WTC11 (cell line): ENCODE measurements at regions not wholly inside any gene's neighbourhood (a gene's known extent, or its start where the extent isn't known, plus 50 kb on each side); places are given as distances from the start of the nearest gene placed in this dataset.

Experiments
- ATF1 ChIP-seq: sonication (generic); formaldehyde crosslinking; IDR thresholded peaks from 2 replicates; pipeline ENCODE4 v1.8.1; 2023; ENCODE audit warnings: mild to moderate bottlenecking, moderate library complexity, missing genetic modification reagents
- CBFB ChIP-seq: sonication (generic); formaldehyde crosslinking; IDR thresholded peaks from 2 replicates; pipeline ENCODE4 v1.8.1; 2022; ENCODE audit warnings: mild to moderate bottlenecking, low read depth, missing genetic modification reagents
- CTCF ChIP-seq: fragments of 200-600 bp; IDR thresholded peaks from 2 replicates; pipeline ENCODE4 v1.8.0; 2022; ENCODE audit warnings: antibody characterized with exemption
- ESRRA ChIP-seq: sonication (generic); formaldehyde crosslinking; IDR thresholded peaks from 2 replicates; pipeline ENCODE4 v1.8.1; 2022; ENCODE audit warnings: mild to moderate bottlenecking, missing genetic modification reagents, borderline replicate concordance
- JUN ChIP-seq: sonication (generic); formaldehyde crosslinking; IDR thresholded peaks from 2 replicates; pipeline ENCODE4 v1.8.0; 2023; ENCODE audit warnings: mild to moderate bottlenecking, missing genetic modification reagents
- NFYB ChIP-seq: sonication (generic); formaldehyde crosslinking; conservative IDR thresholded peaks from 2 replicates; pipeline ENCODE4 v1.8.0; 2022; ENCODE audit warnings: low read depth, missing genetic modification reagents
- TEAD4 ChIP-seq: sonication (generic); formaldehyde crosslinking; IDR thresholded peaks from 2 replicates; pipeline ENCODE4 v1.8.0; 2022; ENCODE audit warnings: mild to moderate bottlenecking, missing genetic modification reagents
- TP53 ChIP-seq: sonication (generic); formaldehyde crosslinking; IDR thresholded peaks from 2 replicates; pipeline ENCODE4 v1.8.1; 2023; ENCODE audit warnings: mild to moderate bottlenecking, missing genetic modification reagents
- TF ChIP-seq, protein P1 (sequence below): sonication (generic); formaldehyde crosslinking; IDR thresholded peaks from 2 replicates; pipeline ENCODE4 v1.8.0; 2023; ENCODE audit warnings: missing genetic modification reagents

DNA sequence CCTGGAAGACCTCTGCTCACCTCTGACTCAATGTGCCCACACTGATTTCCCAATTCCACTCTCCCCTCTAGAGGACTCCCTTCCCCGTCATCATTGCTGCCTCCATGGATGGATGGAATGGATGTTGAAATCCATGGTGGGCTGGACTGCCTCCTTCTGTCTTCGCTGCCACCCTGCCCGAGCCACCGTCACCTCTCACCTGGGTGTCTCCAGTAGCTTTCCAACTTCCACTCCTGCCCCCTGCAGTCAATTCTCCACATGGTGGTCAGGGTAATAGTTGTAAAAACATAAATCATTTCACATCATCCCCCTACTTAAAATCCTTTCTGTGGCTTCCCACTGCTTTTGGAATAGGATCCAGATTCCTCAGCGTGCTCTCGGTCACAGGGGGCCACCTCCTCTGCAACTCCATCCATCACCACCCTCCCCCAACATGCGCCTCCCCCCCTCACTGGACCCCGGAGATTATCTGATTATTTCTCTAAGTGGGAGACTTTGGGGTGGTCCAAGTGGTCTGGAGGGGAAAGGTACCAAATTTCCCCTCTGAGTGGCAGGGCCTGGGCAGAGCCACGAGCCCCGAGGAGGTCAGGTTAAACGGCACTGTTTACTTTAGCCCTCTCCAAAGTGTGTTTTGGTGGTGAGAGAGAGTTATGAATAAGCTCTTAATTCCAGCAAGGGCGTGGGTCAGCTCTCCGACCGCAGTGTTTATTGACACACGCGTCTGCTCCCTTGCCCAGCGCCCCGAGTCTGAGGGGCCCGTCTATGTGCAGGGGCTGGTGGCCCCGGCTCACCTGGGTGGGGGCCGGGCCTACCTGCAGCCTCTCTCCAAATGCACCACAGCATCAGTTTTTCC, 313.7 kb downstream of the MN1 start:
- TF ChIP-seq, protein P1, sequence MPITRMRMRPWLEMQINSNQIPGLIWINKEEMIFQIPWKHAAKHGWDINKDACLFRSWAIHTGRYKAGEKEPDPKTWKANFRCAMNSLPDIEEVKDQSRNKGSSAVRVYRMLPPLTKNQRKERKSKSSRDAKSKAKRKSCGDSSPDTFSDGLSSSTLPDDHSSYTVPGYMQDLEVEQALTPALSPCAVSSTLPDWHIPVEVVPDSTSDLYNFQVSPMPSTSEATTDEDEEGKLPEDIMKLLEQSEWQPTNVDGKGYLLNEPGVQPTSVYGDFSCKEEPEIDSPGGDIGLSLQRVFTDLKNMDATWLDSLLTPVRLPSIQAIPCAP (CRISPR knock-in tag), result no peak
- TF ChIP-seq CBFB (CRISPR knock-in tag), result no peak
- no peak for TF ChIP-seq CTCF
- TF ChIP-seq NFYB (CRISPR knock-in tag), result no peak
- no peak for TF ChIP-seq ESRRA (CRISPR knock-in tag)
- no peak for TF ChIP-seq ATF1 (CRISPR knock-in tag)
- no peak for TF ChIP-seq TEAD4 (CRISPR knock-in tag)
- TF ChIP-seq TP53 (CRISPR knock-in tag), result no peak
- TF ChIP-seq JUN (CRISPR knock-in tag), result no peak
